Panc1 (cell line): ENCODE measurements at regions not wholly inside any gene's neighbourhood (a gene's known extent, or its start where the extent isn't known, plus 50 kb on each side); places are given as distances from the start of the nearest gene placed in this dataset.

ENCODE experiments used
- ATAC-seq: fragments of 200-7000 bp; cut with Tn5 transposase; 2 replicates; pipeline ENCODE4 v1.9.1; 2020; ENCODE audit warnings: mild to moderate bottlenecking, moderate library complexity
- BruUV-seq: library from RNA; stranded (reverse); fragments of 400-500 nt; replicated peaks from 2 replicates; lab custom pipeline; 2021; lab: Mats Ljungman, UMichigan
- CTCF ChIA-PET: fragments of 300-600 bp; sonication (Branson Sonifier 250); formaldehyde crosslinking; loops from one replicate; lab custom pipeline; 2022; ENCODE audit warnings: antibody characterized with exemption; lab: Charles Lee
- POLR2A ChIA-PET: fragments of 300-600 bp; sonication (Branson Sonifier 250); formaldehyde crosslinking; loops from one replicate; lab custom pipeline; 2022; ENCODE audit warnings: antibody characterized with exemption; lab: Charles Lee
- DNase-seq: peaks from one replicate; pipeline ENCODE4 v3.0.0-alpha.2; 2010; ENCODE audit warnings: low read depth, low spot score
- H3K27ac ChIP-seq: 2 replicates; pipeline ENCODE4 v1.5.1; 2011; ENCODE audit warnings: mild to moderate bottlenecking, low read length, inconsistent platforms
- H3K27me3 ChIP-seq: fragments of 200-500 bp; sonication (Bioruptor generic); 2 replicates; pipeline ENCODE4 v1.6.0; 2014; ENCODE audit warnings: low read length, inconsistent platforms; ENCODE audit not compliant: control insufficient read depth, insufficient read depth
- H3K36me3 ChIP-seq: fragments of 200-500 bp; sonication (Bioruptor generic); 2 replicates; pipeline ENCODE4 v1.5.1; 2014; ENCODE audit warnings: inconsistent platforms, mild to moderate bottlenecking, low read length, moderate library complexity; ENCODE audit not compliant: control insufficient read depth, insufficient read depth
- H3K4me1 ChIP-seq: 2 replicates; pipeline ENCODE4 v1.5.1; 2011; ENCODE audit warnings: inconsistent platforms, mild to moderate bottlenecking, low read length, moderate library complexity; ENCODE audit not compliant: control insufficient read depth, insufficient read depth
- H3K4me3 ChIP-seq, 2 experiments: 2 replicates each; pipeline ENCODE4 v1.5.1; 2011 to 2012; ENCODE audit warnings: low read depth in 2 of 2, low read length in 2 of 2, mild to moderate bottlenecking in 2 of 2, inconsistent platforms in 1 of 2, moderate library complexity in 1 of 2
- H3K9me3 ChIP-seq: fragments of 200-500 bp; sonication (Bioruptor generic); 2 replicates; pipeline ENCODE4 v1.5.1; 2014; ENCODE audit warnings: low read depth, mild to moderate bottlenecking, inconsistent platforms, low read length, moderate library complexity; ENCODE audit not compliant: control insufficient read depth, insufficient read depth
- CTCF ChIP-seq: fragments of 450-650 bp; IDR thresholded peaks from 2 replicates; pipeline ENCODE4 v1.5.1; 2017; ENCODE audit warnings: mild to moderate bottlenecking
- POLR2AphosphoS5 ChIP-seq: IDR thresholded peaks from 2 replicates; pipeline ENCODE4 v1.6.1; 2012; ENCODE audit warnings: mild to moderate bottlenecking, low read depth, low read length, moderate library complexity
- REST ChIP-seq, 2 experiments: IDR thresholded peaks; 2 replicates each; pipeline ENCODE4 v1.6.1; 2011 to 2012; ENCODE audit warnings: low read depth in 2 of 2, control low read depth in 1 of 2, low read length in 1 of 2, mild to moderate bottlenecking in 1 of 2, moderate library complexity in 1 of 2; ENCODE audit not compliant: insufficient read depth in 1 of 2
- SIN3A ChIP-seq: IDR thresholded peaks from 2 replicates; pipeline ENCODE4 v1.6.1; 2012; ENCODE audit warnings: low read depth, mild to moderate bottlenecking, low read length, moderate library complexity, borderline replicate concordance; ENCODE audit not compliant: insufficient read depth
- TCF7L2 ChIP-seq: IDR thresholded peaks from 2 replicates; pipeline ENCODE4 v1.6.1; 2011; ENCODE audit warnings: mild to moderate bottlenecking, low read depth, low read length, inconsistent platforms
- in situ Hi-C: cut with HindIII; loops from 2 replicates; pipeline ENCODE4 v1.10.0; 2016; ENCODE audit warnings: low sequenced_read_pairs, low pct_unique_long_range_greater_than_20kb
- intact Hi-C: fragments of 100-400 bp; cut with micrococcal nuclease; formaldehyde crosslinking; loops from one replicate; pipeline ENCODE4 v1.10.0; 2022; ENCODE audit not compliant: unreplicated experiment

GRCh38 chr7:142560166-142560565, 189.1 kb upstream of the PRSS1 start:
- intact Hi-C loops = no loop called here
- no peak overlapping the region for H3K27ac ChIP-seq
- no peaks in the 10 kb centered on the region for H3K36me3 ChIP-seq
- peaks cover 19% of the 10 kb centered on the region for H3K4me1 ChIP-seq
- no peaks in the 10 kb centered on the region for H3K27me3 ChIP-seq
- no peak overlapping the region for H3K4me3 ChIP-seq
- TF ChIP-seq TCF7L2 = no peak
- TF ChIP-seq REST (IDR thresholded peaks at IDR 0.05; ENCODE audit: insufficient read depth in 1 of 2, low read depth in 2 of 2, low read length in 1 of 2) = no peak
- no peak for TF ChIP-seq SIN3A
- TF ChIP-seq POLR2AphosphoS5 = no peak
- no peak for TF ChIP-seq CTCF
- BruUV-seq = no TSS peak
- POLR2A ChIA-PET = no interaction called here
- CTCF ChIA-PET = no interaction called here
- no peak for DNase-seq
- no peaks in the 10 kb centered on the region for H3K9me3 ChIP-seq
- in situ Hi-C loops = no loop called here
- ATAC-seq = no peak

- no peaks in the 10 kb centered on the region for H3K36me3 ChIP-seq
- ChIA-PET CTCF (no interaction called here), POLR2A (no interaction called here)
- intact Hi-C loops = no loop called here
- in situ Hi-C loops = no loop called here
- no TSS peak for BruUV-seq
- no peak overlapping the region for H3K4me3 ChIP-seq
- ATAC-seq = no peak
- peak overlapping the region; percentile 76 for H3K27ac ChIP-seq
- no peaks in the 10 kb centered on the region for H3K27me3 ChIP-seq
- no peak for DNase-seq
- H3K9me3 ChIP-seq = no peaks in the 10 kb centered on the region
- TF ChIP-seq REST (IDR thresholded peaks at IDR 0.05; ENCODE audit: insufficient read depth in 1 of 2, low read depth in 2 of 2, low read length in 1 of 2) = no peak
- no peak for TF ChIP-seq SIN3A
- TF ChIP-seq CTCF = peak; percentile 70
- peaks cover 19% of the 10 kb centered on the region for H3K4me1 ChIP-seq
Observed at GRCh38 chr7:142557971-142558582, 191.2 kb upstream of the PRSS1 start.
